ENCODE measurements at regions not wholly inside any gene's neighbourhood (a gene's known extent, or its start where the extent isn't known, plus 50 kb on each side); places are given as distances from the start of the nearest gene placed in this dataset.
"Not testable (repeated sequence)": the region's sequence is repeated elsewhere in the genome, so short reads cannot be mapped to it uniquely, and the experiment has no call there.

- Mint-ChIP-seq H3K36me3 (ENCODE audit: unreplicated experiment) (no peaks in the 10 kb centered on the region), H3K4me1 (ENCODE audit: unreplicated experiment) (no peaks in the 10 kb centered on the region), H3K4me3 (ENCODE audit: unreplicated experiment) (no peak overlapping the region), H3K9me3 (ENCODE audit: unreplicated experiment) (peaks cover 14% of the 10 kb centered on the region), H3K27me3 (ENCODE audit: unreplicated experiment) (no peaks in the 10 kb centered on the region), H3K27ac (ENCODE audit: unreplicated experiment) (no peak overlapping the region)
- no peak for TF ChIP-seq CTCF (IDR thresholded peaks at IDR 0.05)
- no peak for DNase-seq (ENCODE audit: extremely low spot score, unreplicated experiment)
Observed at GRCh38 chr2:16219292-16219975, 279.1 kb downstream of the MYCN start.

- no peaks in the 10 kb centered on the region for H3K27me3 Mint-ChIP-seq (ENCODE audit: unreplicated experiment)
- no peak overlapping the region for H3K27ac Mint-ChIP-seq (ENCODE audit: unreplicated experiment)
- peaks cover 14% of the 10 kb centered on the region for H3K9me3 Mint-ChIP-seq (ENCODE audit: unreplicated experiment)
- H3K36me3 Mint-ChIP-seq (ENCODE audit: unreplicated experiment) = no peaks in the 10 kb centered on the region
- DNase-seq (ENCODE audit: extremely low spot score, unreplicated experiment) = no peak
- H3K4me1 Mint-ChIP-seq (ENCODE audit: unreplicated experiment) = no peaks in the 10 kb centered on the region
- H3K4me3 Mint-ChIP-seq (ENCODE audit: unreplicated experiment) = no peak overlapping the region
- TF ChIP-seq CTCF (IDR thresholded peaks at IDR 0.05) = no peak
Observed at GRCh38 chr2:16218625-16219024, 278.3 kb downstream of the MYCN start.

- Mint-ChIP-seq H3K4me1 (ENCODE audit: unreplicated experiment) (no peaks in the 10 kb centered on the region), H3K27me3 (ENCODE audit: unreplicated experiment) (no peaks in the 10 kb centered on the region), H3K27ac (ENCODE audit: unreplicated experiment) (no peak overlapping the region), H3K4me3 (ENCODE audit: unreplicated experiment) (no peak overlapping the region), H3K36me3 (ENCODE audit: unreplicated experiment) (no peaks in the 10 kb centered on the region), H3K9me3 (ENCODE audit: unreplicated experiment) (peaks cover 14% of the 10 kb centered on the region)
- DNase-seq (ENCODE audit: extremely low spot score, unreplicated experiment) = no peak
- no peak for TF ChIP-seq CTCF (IDR thresholded peaks at IDR 0.05)
Observed at GRCh38 chr2:16218161-16218560, 277.8 kb downstream of the MYCN start.

GRCh38 chr2:16217741-16218140 is 277.4 kb downstream of the MYCN start:
- H3K27me3 Mint-ChIP-seq (ENCODE audit: unreplicated experiment); H3K36me3 Mint-ChIP-seq (ENCODE audit: unreplicated experiment); DNase-seq (ENCODE audit: extremely low spot score, unreplicated experiment); H3K27ac Mint-ChIP-seq (ENCODE audit: unreplicated experiment); H3K4me1 Mint-ChIP-seq (ENCODE audit: unreplicated experiment); H3K4me3 Mint-ChIP-seq (ENCODE audit: unreplicated experiment): not testable (repeated sequence)
- peaks cover 14% of the 10 kb centered on the region for H3K9me3 Mint-ChIP-seq (ENCODE audit: unreplicated experiment)

GRCh38 chr2:16217291-16217690 is 276.9 kb downstream of the MYCN start:
- no peaks in the 10 kb centered on the region for H3K4me1 Mint-ChIP-seq (ENCODE audit: unreplicated experiment)
- no peak overlapping the region for H3K4me3 Mint-ChIP-seq (ENCODE audit: unreplicated experiment)
- H3K27ac Mint-ChIP-seq (ENCODE audit: unreplicated experiment) = no peak overlapping the region
- DNase-seq (ENCODE audit: extremely low spot score, unreplicated experiment) = no peak
- H3K9me3 Mint-ChIP-seq (ENCODE audit: unreplicated experiment) = peaks cover 12% of the 10 kb centered on the region
- H3K36me3 Mint-ChIP-seq (ENCODE audit: unreplicated experiment) = no peaks in the 10 kb centered on the region
- no peak for TF ChIP-seq CTCF (IDR thresholded peaks at IDR 0.05)
- no peaks in the 10 kb centered on the region for H3K27me3 Mint-ChIP-seq (ENCODE audit: unreplicated experiment)

- no peak overlapping the region for H3K27ac Mint-ChIP-seq (ENCODE audit: unreplicated experiment)
- DNase-seq (ENCODE audit: extremely low spot score, unreplicated experiment) = no peak
- no peak for TF ChIP-seq CTCF (IDR thresholded peaks at IDR 0.05)
- no peaks in the 10 kb centered on the region for H3K36me3 Mint-ChIP-seq (ENCODE audit: unreplicated experiment)
- H3K27me3 Mint-ChIP-seq (ENCODE audit: unreplicated experiment) = no peaks in the 10 kb centered on the region
- no peak overlapping the region for H3K4me3 Mint-ChIP-seq (ENCODE audit: unreplicated experiment)
- H3K9me3 Mint-ChIP-seq (ENCODE audit: unreplicated experiment) = peaks cover 11% of the 10 kb centered on the region
- no peaks in the 10 kb centered on the region for H3K4me1 Mint-ChIP-seq (ENCODE audit: unreplicated experiment)
Observed at GRCh38 chr2:16216558-16216945, 276.2 kb downstream of the MYCN start.

Data from osteocyte (in vitro differentiated cells).